Sigmoid colon (tissue), 4 donors: ENCODE measurements at regions not wholly inside any gene's neighbourhood (a gene's known extent, or its start where the extent isn't known, plus 50 kb on each side); places are given as distances from the start of the nearest gene placed in this dataset.

Experiments
- CTCF ChIP-seq, 4 experiments: fragments of 450-650 bp in 3 of 4; fragments of 200-600 bp in 1 of 4; IDR thresholded peaks; one replicate each; pipeline ENCODE4 v1.5.1; 2016 to 2019; ENCODE audit warnings: antibody characterized with exemption in 4 of 4, mild to moderate bottlenecking in 3 of 4, moderate library complexity in 2 of 4
- POLR2AphosphoS5 ChIP-seq, 4 donors: sonication (generic); formaldehyde crosslinking; IDR thresholded peaks; one replicate each; pipeline ENCODE4 v1.6.1; 2017; ENCODE audit warnings: antibody characterized with exemption in 4 of 4

DNA sequence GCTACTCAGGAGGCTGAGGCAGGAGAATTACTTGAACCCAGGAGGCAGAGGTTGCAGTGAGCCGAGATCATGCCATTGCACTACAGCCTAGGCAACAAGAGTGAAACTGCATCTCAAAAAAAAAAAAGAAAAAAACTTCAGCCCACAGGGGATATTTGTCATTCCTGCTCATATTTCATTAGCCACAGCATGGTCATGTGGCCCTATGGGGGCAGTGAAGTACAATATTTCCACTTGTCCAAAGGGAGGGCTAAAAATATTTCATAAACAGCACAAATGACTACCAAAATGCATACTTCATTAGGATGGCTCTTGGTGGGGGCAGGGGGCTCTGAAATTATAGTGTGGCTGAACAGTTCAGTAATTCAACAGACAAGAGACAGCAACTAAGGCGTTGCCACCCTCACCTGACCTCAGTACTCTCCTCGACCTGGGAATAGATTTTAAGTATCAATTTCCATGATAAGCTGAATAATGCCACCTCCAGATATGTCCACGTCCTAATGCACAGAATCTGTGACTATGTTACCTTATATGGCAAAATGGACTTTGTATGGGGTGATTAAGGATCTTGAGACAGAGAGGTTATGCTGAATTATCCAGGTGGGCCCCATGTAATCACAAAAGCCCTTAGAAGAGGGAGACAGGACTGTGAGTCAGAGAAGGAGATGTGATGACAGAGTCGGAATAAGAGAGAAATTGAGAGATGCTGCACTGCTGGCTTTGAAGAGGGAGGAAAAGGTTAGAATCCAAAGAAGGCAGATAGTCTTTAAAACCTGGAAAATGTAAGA lies 158.2 kb upstream of the CRIM1 start:
- no peak for TF ChIP-seq CTCF (IDR thresholded peaks at IDR 0.05)
- no peak for TF ChIP-seq POLR2AphosphoS5 (IDR thresholded peaks at IDR 0.05)
